ENCODE measurements at regions not wholly inside any gene's neighbourhood (a gene's known extent, or its start where the extent isn't known, plus 50 kb on each side); places are given as distances from the start of the nearest gene placed in this dataset.

DNA sequence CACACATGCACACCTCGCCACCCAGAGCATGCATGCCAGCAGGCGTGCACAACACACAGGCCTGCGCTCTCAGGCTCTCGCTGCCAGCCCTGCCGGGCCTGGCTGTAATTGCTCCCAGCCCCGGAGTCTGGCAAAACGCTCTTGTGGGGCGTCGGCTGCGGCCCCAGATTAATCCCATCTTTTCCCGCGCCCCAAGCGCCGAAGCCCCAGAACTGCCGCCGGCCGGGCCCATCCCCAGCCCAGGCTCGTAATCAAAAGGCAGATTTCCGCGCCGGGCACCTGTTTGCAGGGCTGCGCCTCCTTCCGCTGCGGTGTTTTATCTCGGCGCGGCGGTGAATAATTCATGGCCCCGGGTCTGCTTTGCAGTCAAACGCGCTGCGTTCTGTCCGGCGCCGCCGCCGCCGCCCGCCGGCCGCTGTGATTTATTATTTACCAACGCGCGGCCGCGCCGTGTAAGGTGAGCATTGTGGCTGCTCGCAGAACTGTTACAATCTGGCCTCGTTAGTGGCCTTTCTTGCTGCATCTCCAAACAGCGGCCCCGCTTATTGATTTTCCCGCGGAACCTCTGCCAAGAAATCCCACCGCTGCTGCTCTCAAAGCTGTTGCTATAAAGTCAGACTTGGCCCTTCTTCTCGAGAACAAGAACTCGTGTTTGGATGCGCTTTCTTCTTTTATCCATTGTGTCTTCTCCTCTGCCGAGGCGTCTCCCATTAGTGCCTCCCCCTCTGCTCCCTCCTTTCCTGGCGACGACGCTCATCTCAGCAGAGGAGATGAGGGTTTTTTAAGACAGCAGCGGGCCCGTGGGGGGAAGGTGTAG lies 126.1 kb downstream of the IRX5 start:
- peak; percentile 69 for ATAC-seq
- H3K4me3 ChIP-seq, result no peak overlapping the region

DNA sequence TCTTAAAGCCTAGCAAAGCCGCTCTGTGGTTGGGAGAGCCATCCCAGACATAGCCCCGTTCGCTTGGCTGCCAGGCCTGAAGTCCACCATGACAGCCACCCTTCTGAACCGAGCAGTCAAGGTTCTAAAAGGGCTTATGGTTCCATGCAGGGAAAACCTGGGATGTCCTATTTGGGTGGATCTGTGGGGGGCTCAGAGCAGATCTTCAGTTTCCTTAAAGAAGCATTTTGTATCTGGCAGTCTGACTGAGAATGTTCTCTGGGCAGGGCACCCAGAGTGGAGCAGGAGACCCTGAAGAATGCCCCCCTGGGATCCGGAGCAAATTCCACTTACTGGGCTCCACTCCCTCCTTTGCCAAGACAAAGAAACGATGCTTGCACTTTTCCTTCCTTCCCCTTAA lies 127.2 kb downstream of the IRX5 start:
- Histone ChIP-seq H3K4me3 (no peak overlapping the region), H3K4me1 (ENCODE audit: low read depth) (peaks cover 3% of the 10 kb centered on the region), H3K36me3 (ENCODE audit: low read depth) (no peaks in the 10 kb centered on the region), H3K9me3 (no peaks in the 10 kb centered on the region)
- intact Hi-C loops (cut with DNase I, micrococcal nuclease), result no loop called here
- DNase-seq (no peak), ATAC-seq (no peak)
- TF ChIP-seq, protein P1, sequence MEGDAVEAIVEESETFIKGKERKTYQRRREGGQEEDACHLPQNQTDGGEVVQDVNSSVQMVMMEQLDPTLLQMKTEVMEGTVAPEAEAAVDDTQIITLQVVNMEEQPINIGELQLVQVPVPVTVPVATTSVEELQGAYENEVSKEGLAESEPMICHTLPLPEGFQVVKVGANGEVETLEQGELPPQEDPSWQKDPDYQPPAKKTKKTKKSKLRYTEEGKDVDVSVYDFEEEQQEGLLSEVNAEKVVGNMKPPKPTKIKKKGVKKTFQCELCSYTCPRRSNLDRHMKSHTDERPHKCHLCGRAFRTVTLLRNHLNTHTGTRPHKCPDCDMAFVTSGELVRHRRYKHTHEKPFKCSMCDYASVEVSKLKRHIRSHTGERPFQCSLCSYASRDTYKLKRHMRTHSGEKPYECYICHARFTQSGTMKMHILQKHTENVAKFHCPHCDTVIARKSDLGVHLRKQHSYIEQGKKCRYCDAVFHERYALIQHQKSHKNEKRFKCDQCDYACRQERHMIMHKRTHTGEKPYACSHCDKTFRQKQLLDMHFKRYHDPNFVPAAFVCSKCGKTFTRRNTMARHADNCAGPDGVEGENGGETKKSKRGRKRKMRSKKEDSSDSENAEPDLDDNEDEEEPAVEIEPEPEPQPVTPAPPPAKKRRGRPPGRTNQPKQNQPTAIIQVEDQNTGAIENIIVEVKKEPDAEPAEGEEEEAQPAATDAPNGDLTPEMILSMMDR (IDR thresholded peaks at IDR 0.05), result no peak

More for the DNA sequence above, 126.1 kb downstream of the IRX5 start:
- DNase-seq, result peak in 2 of 3 donors; percentile 19 to 34
- H3K9me3 ChIP-seq, result no peaks in the 10 kb centered on the region
- peaks cover 3% of the 10 kb centered on the region for H3K4me1 ChIP-seq (ENCODE audit: low read depth)
- H3K36me3 ChIP-seq (ENCODE audit: low read depth), result no peaks in the 10 kb centered on the region
- TF ChIP-seq, protein P1 (IDR thresholded peaks at IDR 0.05), result no peak
- intact Hi-C loops (cut with DNase I, micrococcal nuclease), result no loop called here

DNA sequence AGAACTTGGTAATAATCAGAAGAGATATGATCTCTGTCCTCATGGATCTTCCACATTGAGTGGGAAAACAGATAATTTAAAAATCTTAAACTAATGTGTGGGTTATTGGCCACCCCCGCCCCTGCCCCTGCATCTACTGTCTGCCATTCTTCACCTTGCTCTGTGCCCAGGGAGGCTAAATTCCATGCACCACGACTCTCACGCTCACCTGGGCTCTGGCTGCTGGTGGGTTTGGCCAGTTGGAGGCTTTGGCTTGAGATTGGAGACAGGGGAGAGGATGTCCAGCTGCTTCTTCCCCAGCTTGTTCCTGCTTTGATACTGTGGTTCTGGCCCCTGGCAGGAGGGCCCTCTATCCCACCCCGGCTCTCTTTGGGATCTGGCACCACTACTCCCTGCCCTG lies 127.9 kb downstream of the IRX5 start:
- intact Hi-C loops (cut with DNase I, micrococcal nuclease), result no loop called here
- peaks cover 3% of the 10 kb centered on the region for H3K4me1 ChIP-seq (ENCODE audit: low read depth)
- ATAC-seq (no peak), DNase-seq (no peak)
- TF ChIP-seq, protein P1 (IDR thresholded peaks at IDR 0.05), result no peak
- H3K9me3 ChIP-seq, result no peaks in the 10 kb centered on the region
- H3K36me3 ChIP-seq (ENCODE audit: low read depth), result no peaks in the 10 kb centered on the region
- no peak overlapping the region for H3K4me3 ChIP-seq

DNA sequence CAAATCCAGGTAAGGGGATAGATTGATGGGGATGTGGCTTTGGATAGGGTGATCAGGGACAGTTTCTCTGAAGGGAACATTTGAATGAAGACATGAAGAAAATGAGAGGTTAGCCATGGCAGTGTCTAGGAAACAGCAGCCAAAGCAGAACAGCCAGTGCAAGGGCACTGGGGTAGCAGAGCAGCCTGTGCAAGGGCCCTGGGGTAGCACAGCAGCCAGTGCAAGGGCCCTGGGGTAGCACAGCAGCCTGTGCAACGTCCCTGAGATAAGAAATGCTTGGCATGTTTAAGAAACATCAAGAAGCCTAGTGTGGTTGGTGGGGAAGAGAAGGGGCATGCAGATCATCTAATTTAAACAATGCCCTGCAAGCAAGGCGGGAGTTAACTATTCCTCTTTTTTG lies 128.5 kb downstream of the IRX5 start:
- TF ChIP-seq, protein P1 (IDR thresholded peaks at IDR 0.05), result no peak

DNA sequence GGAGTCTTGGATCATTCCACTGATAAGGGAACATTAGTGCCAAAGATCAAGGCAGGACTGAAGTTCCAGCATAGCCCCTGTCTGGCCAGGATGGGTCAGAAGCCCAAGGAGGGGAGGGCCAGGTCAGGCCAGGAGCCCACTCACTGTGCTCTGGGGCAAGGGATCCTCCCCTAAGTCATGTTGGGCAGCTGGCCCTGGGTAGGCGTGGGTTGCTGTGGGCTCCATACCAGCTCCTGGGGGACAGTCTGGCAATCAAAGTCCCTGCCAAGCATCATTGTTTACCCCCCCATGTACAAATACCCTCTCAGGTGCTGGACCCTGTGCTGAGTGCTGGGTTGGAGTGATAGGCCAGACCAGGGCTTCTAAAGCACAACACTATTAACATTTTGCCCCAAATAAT lies 130.5 kb downstream of the IRX5 start:
- Histone ChIP-seq H3K4me3 (no peak overlapping the region), H3K9me3 (no peaks in the 10 kb centered on the region), H3K36me3 (ENCODE audit: low read depth) (no peaks in the 10 kb centered on the region), H3K4me1 (ENCODE audit: low read depth) (peaks cover 3% of the 10 kb centered on the region)
- DNase-seq, result no peak
- ATAC-seq, result no peak
- TF ChIP-seq, protein P1 (IDR thresholded peaks at IDR 0.05), result no peak
- intact Hi-C loops (cut with DNase I, micrococcal nuclease), result no loop called here

More for the DNA sequence above, 128.5 kb downstream of the IRX5 start:
- Histone ChIP-seq H3K4me1 (ENCODE audit: low read depth) (peaks cover 3% of the 10 kb centered on the region), H3K4me3 (no peak overlapping the region), H3K36me3 (ENCODE audit: low read depth) (no peaks in the 10 kb centered on the region), H3K9me3 (no peaks in the 10 kb centered on the region)
- no peak for DNase-seq
- ATAC-seq, result no peak
- intact Hi-C loops (cut with DNase I, micrococcal nuclease), result no loop called here
